ENCODE measurements at regions not wholly inside any gene's neighbourhood (a gene's known extent, or its start where the extent isn't known, plus 50 kb on each side); places are given as distances from the start of the nearest gene placed in this dataset.

GRCh38 chr10:118537623-118538022 lies 57.8 kb downstream of the PRLHR start:
- DNase-seq (ENCODE audit: extremely low read depth in 1 of 4, low spot score in 3 of 4) = no peak
- Histone ChIP-seq H3K9me1 (ENCODE audit: control insufficient read depth, insufficient read depth, low read length) (no peaks in the 10 kb centered on the region), H3K27me3 (ENCODE audit: control insufficient read depth in 2 of 2, insufficient read depth in 2 of 2, low read length in 2 of 2) (peaks cover 0 to 5% of the 10 kb centered on the region in 2 experiments; a peak in 1 of 5 replicates), H3K27ac (ENCODE audit: extremely low read depth, low read depth, low read length) (no peak overlapping the region), H3K79me2 (ENCODE audit: control insufficient read depth, insufficient read depth, low read length) (no peaks in the 10 kb centered on the region), H3K4me2 (ENCODE audit: insufficient read depth, low read length) (no peak overlapping the region), H3K4me1 (replicated peaks in 1 of 2; ENCODE audit: control insufficient read depth in 2 of 2, insufficient read depth in 2 of 2, low read length in 2 of 2) (no peaks in the 10 kb centered on the region; a peak in 1 of 5 replicates), H4K20me1 (replicated peaks; ENCODE audit: control insufficient read depth, insufficient read depth, low read length) (no peaks in the 10 kb centered on the region), H3K9ac (ENCODE audit: insufficient read depth in 1 of 2, low read depth in 2 of 2, low read length in 2 of 2) (no peak overlapping the region), H3K36me3 (ENCODE audit: control insufficient read depth, insufficient read depth, low read length) (no peaks in the 10 kb centered on the region), H3K9me3 (replicated peaks; ENCODE audit: control insufficient read depth, insufficient read depth, low read depth, low read length) (no peaks in the 10 kb centered on the region), H3K4me3 (no peak overlapping the region), H2AFZ (ENCODE audit: low read depth, low read length) (no peak overlapping the region)
- BruUV-seq (replicated peaks) = no TSS peak
- ChIA-PET POLR2A (no interaction called here), CTCF (ENCODE audit: low intra/inter-chr PET ratio) (no interaction called here)
- intact Hi-C loops (cut with micrococcal nuclease) (no loop called here), in situ Hi-C loops (cut with MboI) (no loop called here)
- no peak for FAIRE-seq
- no peak for ATAC-seq
- TF ChIP-seq NRF1 (conservative IDR thresholded peaks at IDR 0.05 in 1 of 2, IDR thresholded peaks at IDR 0.05 in 1 of 2) (no peak), AFF4 (CRISPR knock-in tag; IDR thresholded peaks at IDR 0.05) (no peak)
- 10% methylated on average over 1 of the region's 1 CpG for WGBS (ENCODE audit: insufficient coverage, low coverage, missing lambda C conversion rate)

- H3K27me3 ChIP-seq (ENCODE audit: control insufficient read depth in 2 of 2, insufficient read depth in 2 of 2, low read length in 2 of 2) = no peaks in the 10 kb centered on the region
- in situ Hi-C loops (cut with MboI) (no loop called here), intact Hi-C loops (cut with micrococcal nuclease) (no loop called here)
- H3K79me2 ChIP-seq (ENCODE audit: control insufficient read depth, insufficient read depth, low read length) = no peaks in the 10 kb centered on the region
- no peak overlapping the region for H3K4me2 ChIP-seq (ENCODE audit: insufficient read depth, low read length)
- FAIRE-seq (no peak), DNase-seq (ENCODE audit: extremely low read depth in 1 of 4, low spot score in 3 of 4) (no peak), ATAC-seq (no peak)
- no peak overlapping the region for H3K4me3 ChIP-seq
- POLR2A ChIA-PET = no interaction called here
- no peaks in the 10 kb centered on the region for H3K9me3 ChIP-seq (replicated peaks; ENCODE audit: control insufficient read depth, insufficient read depth, low read depth, low read length)
- no peak overlapping the region for H3K27ac ChIP-seq (ENCODE audit: extremely low read depth, low read depth, low read length)
- H3K36me3 ChIP-seq (ENCODE audit: control insufficient read depth, insufficient read depth, low read length) = no peaks in the 10 kb centered on the region
- no peak overlapping the region for H3K9ac ChIP-seq (ENCODE audit: insufficient read depth in 1 of 2, low read depth in 2 of 2, low read length in 2 of 2)
- H3K9me1 ChIP-seq (ENCODE audit: control insufficient read depth, insufficient read depth, low read length) = no peaks in the 10 kb centered on the region
- H4K20me1 ChIP-seq (replicated peaks; ENCODE audit: control insufficient read depth, insufficient read depth, low read length) = no peaks in the 10 kb centered on the region
- WGBS (ENCODE audit: insufficient coverage, low coverage, missing lambda C conversion rate) = 46% methylated on average over 2 of the region's 3 CpGs
- peaks cover 0 to 4% of the 10 kb centered on the region in 2 experiments; a peak in 2 of 5 replicates for H3K4me1 ChIP-seq (replicated peaks in 1 of 2; ENCODE audit: control insufficient read depth in 2 of 2, insufficient read depth in 2 of 2, low read length in 2 of 2)
- H2AFZ ChIP-seq (ENCODE audit: low read depth, low read length) = no peak overlapping the region
- BruUV-seq (replicated peaks) = no TSS peak
- CTCF ChIA-PET (ENCODE audit: low intra/inter-chr PET ratio) = no interaction called here
- no peak for TF ChIP-seq RFX7 (CRISPR knock-in tag; IDR thresholded peaks at IDR 0.05)
- TF ChIP-seq TCF3 (CRISPR knock-in tag; IDR thresholded peaks at IDR 0.05) = no peak
- no peak for TF ChIP-seq HDAC3 (IDR thresholded peaks at IDR 0.05; ENCODE audit: borderline replicate concordance, partially characterized antibody)
- no peak for TF ChIP-seq MTF1 (CRISPR knock-in tag; IDR thresholded peaks at IDR 0.05; ENCODE audit: borderline replicate concordance)
- TF ChIP-seq NEUROD1 (IDR thresholded peaks at IDR 0.05; ENCODE audit: borderline replicate concordance, low read depth, low read length, partially characterized antibody) = no peak
- no peak for TF ChIP-seq SMAD2 (IDR thresholded peaks at IDR 0.05; ENCODE audit: low read depth, low read length)
- TF ChIP-seq ZFPM2 (CRISPR knock-in tag; IDR thresholded peaks at IDR 0.05) = no peak
- no peak for TF ChIP-seq ZNF133 (CRISPR knock-in tag; IDR thresholded peaks at IDR 0.05)
- TF ChIP-seq NKRF (IDR thresholded peaks at IDR 0.05; ENCODE audit: borderline replicate concordance) = no peak
- TF ChIP-seq HDGF (IDR thresholded peaks at IDR 0.05) = no peak
These were observed 61.3 kb downstream of the PRLHR start for GRCh38 chr10:118534136-118534535.

All from K562 (cell line).